ENCODE measurements at regions not wholly inside any gene's neighbourhood (a gene's known extent, or its start where the extent isn't known, plus 50 kb on each side); places are given as distances from the start of the nearest gene placed in this dataset.

DNA sequence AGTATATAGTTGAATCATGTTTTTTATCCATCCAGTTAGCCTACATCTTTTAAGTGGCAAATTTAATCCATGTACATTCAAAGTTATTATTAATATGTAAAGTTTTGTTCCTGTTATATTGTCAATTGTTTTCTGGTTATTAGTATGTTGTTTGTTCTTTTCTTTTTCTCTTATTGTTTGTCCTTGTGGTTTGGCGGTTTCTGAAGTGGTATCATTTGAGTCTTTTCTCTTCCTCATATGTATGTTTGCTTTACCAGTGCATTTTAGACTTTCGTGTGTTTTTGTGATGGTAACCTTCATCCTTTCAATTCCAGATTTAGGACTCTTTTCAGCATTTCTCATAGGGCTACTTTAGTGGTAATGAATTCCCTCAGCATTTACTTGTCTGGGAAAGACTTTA is 130.4 kb upstream of the RFX3 start:
- TF ChIP-seq POLR2AphosphoS5 (IDR thresholded peaks at IDR 0.05; ENCODE audit: low read depth, low read length): no peak
- TF ChIP-seq, protein P1, sequence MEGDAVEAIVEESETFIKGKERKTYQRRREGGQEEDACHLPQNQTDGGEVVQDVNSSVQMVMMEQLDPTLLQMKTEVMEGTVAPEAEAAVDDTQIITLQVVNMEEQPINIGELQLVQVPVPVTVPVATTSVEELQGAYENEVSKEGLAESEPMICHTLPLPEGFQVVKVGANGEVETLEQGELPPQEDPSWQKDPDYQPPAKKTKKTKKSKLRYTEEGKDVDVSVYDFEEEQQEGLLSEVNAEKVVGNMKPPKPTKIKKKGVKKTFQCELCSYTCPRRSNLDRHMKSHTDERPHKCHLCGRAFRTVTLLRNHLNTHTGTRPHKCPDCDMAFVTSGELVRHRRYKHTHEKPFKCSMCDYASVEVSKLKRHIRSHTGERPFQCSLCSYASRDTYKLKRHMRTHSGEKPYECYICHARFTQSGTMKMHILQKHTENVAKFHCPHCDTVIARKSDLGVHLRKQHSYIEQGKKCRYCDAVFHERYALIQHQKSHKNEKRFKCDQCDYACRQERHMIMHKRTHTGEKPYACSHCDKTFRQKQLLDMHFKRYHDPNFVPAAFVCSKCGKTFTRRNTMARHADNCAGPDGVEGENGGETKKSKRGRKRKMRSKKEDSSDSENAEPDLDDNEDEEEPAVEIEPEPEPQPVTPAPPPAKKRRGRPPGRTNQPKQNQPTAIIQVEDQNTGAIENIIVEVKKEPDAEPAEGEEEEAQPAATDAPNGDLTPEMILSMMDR (IDR thresholded peaks at IDR 0.05): no peak
